Effector memory CD4-positive, alpha-beta T cell (primary cell): ENCODE measurements at regions not wholly inside any gene's neighbourhood (a gene's known extent, or its start where the extent isn't known, plus 50 kb on each side); places are given as distances from the start of the nearest gene placed in this dataset.

ENCODE experiments used
- DNase-seq, 3 donors: peaks; one replicate each; pipeline ENCODE4 v3.0.0-alpha.2; 2020
- H3K27ac ChIP-seq: 2 replicates; pipeline ENCODE4 v1.7.0; 2013; ENCODE audit warnings: mild to moderate bottlenecking, low read length, moderate library complexity; ENCODE audit not compliant: insufficient read depth, poor library complexity, severe bottlenecking
- H3K27me3 ChIP-seq: replicated peaks from 2 replicates; pipeline ENCODE4 v1.7.0; 2013; ENCODE audit warnings: mild to moderate bottlenecking, low read length; ENCODE audit not compliant: insufficient read depth, control insufficient read depth, poor library complexity, severe bottlenecking
- H3K36me3 ChIP-seq: 2 replicates; pipeline ENCODE4 v1.7.0; 2013; ENCODE audit warnings: mild to moderate bottlenecking, low read length, moderate library complexity; ENCODE audit not compliant: control insufficient read depth, insufficient read depth
- H3K4me1 ChIP-seq: 2 replicates; pipeline ENCODE4 v1.7.0; 2013; ENCODE audit warnings: low read length, mild to moderate bottlenecking; ENCODE audit not compliant: control insufficient read depth, insufficient read depth, poor library complexity, severe bottlenecking
- H3K4me3 ChIP-seq: 2 replicates; pipeline ENCODE4 v1.7.0; 2013; ENCODE audit warnings: low read length, low read depth, mild to moderate bottlenecking; ENCODE audit not compliant: insufficient read depth, poor library complexity, severe bottlenecking
- H3K9me3 ChIP-seq: 2 replicates; pipeline ENCODE4 v1.7.0; 2013; ENCODE audit warnings: mild to moderate bottlenecking, low read length, moderate library complexity; ENCODE audit not compliant: control insufficient read depth

- Histone ChIP-seq H3K27ac (no peak overlapping the region), H3K9me3 (no peaks in the 10 kb centered on the region), H3K36me3 (no peaks in the 10 kb centered on the region), H3K4me1 (no peaks in the 10 kb centered on the region), H3K27me3 (no peaks in the 10 kb centered on the region), H3K4me3 (no peak overlapping the region)
- no peak for DNase-seq
These were observed 270.0 kb downstream of the CYP26B1 start for GRCh38 chr2:71877636-71878035.

GRCh38 chr2:71876542-71877451 lies 270.9 kb downstream of the CYP26B1 start:
- Histone ChIP-seq H3K27ac (no peak overlapping the region), H3K27me3 (no peaks in the 10 kb centered on the region), H3K9me3 (no peaks in the 10 kb centered on the region), H3K4me3 (no peak overlapping the region), H3K4me1 (no peaks in the 10 kb centered on the region), H3K36me3 (no peaks in the 10 kb centered on the region)
- DNase-seq, result no peak

GRCh38 chr2:71872466-71873051 lies 275.1 kb downstream of the CYP26B1 start:
- no peak overlapping the region for H3K4me3 ChIP-seq
- H3K27me3 ChIP-seq, result no peaks in the 10 kb centered on the region
- H3K9me3 ChIP-seq, result no peaks in the 10 kb centered on the region
- DNase-seq, result no peak
- H3K36me3 ChIP-seq, result no peaks in the 10 kb centered on the region
- no peaks in the 10 kb centered on the region for H3K4me1 ChIP-seq
- no peak overlapping the region for H3K27ac ChIP-seq

GRCh38 chr2:71865391-71865965 lies 282.2 kb downstream of the CYP26B1 start:
- no peak overlapping the region for H3K27ac ChIP-seq
- H3K27me3 ChIP-seq, result no peaks in the 10 kb centered on the region
- no peaks in the 10 kb centered on the region for H3K4me1 ChIP-seq
- H3K36me3 ChIP-seq, result no peaks in the 10 kb centered on the region
- no peaks in the 10 kb centered on the region for H3K9me3 ChIP-seq
- no peak overlapping the region for H3K4me3 ChIP-seq
- DNase-seq, result no peak

GRCh38 chr2:71864085-71864484 lies 283.6 kb downstream of the CYP26B1 start:
- H3K9me3 ChIP-seq, result no peaks in the 10 kb centered on the region
- no peaks in the 10 kb centered on the region for H3K27me3 ChIP-seq
- H3K4me1 ChIP-seq, result no peaks in the 10 kb centered on the region
- no peak overlapping the region for H3K27ac ChIP-seq
- no peaks in the 10 kb centered on the region for H3K36me3 ChIP-seq
- no peak overlapping the region for H3K4me3 ChIP-seq
- DNase-seq, result no peak

GRCh38 chr2:71863396-71863795 lies 284.3 kb downstream of the CYP26B1 start:
- no peak for DNase-seq
- H3K9me3 ChIP-seq, result no peaks in the 10 kb centered on the region
- no peaks in the 10 kb centered on the region for H3K27me3 ChIP-seq
- H3K4me1 ChIP-seq, result no peaks in the 10 kb centered on the region
- H3K36me3 ChIP-seq, result no peaks in the 10 kb centered on the region
- no peak overlapping the region for H3K27ac ChIP-seq
- H3K4me3 ChIP-seq, result no peak overlapping the region

- Histone ChIP-seq H3K36me3 (no peaks in the 10 kb centered on the region), H3K4me3 (no peak overlapping the region), H3K27me3 (no peaks in the 10 kb centered on the region), H3K9me3 (no peaks in the 10 kb centered on the region), H3K4me1 (no peaks in the 10 kb centered on the region), H3K27ac (no peak overlapping the region)
- DNase-seq, result no peak
These were observed 284.7 kb downstream of the CYP26B1 start for GRCh38 chr2:71862921-71863320.

GRCh38 chr2:71861186-71862160 lies 286.2 kb downstream of the CYP26B1 start:
- H3K4me3 ChIP-seq, result no peak overlapping the region
- H3K9me3 ChIP-seq, result no peaks in the 10 kb centered on the region
- H3K27ac ChIP-seq, result no peak overlapping the region
- no peak for DNase-seq
- no peaks in the 10 kb centered on the region for H3K4me1 ChIP-seq
- H3K27me3 ChIP-seq, result no peaks in the 10 kb centered on the region
- H3K36me3 ChIP-seq, result no peaks in the 10 kb centered on the region

- Histone ChIP-seq H3K9me3 (no peaks in the 10 kb centered on the region), H3K27ac (no peak overlapping the region), H3K36me3 (no peaks in the 10 kb centered on the region), H3K4me3 (no peak overlapping the region), H3K4me1 (no peaks in the 10 kb centered on the region), H3K27me3 (no peaks in the 10 kb centered on the region)
- no peak for DNase-seq
These were observed 287.2 kb downstream of the CYP26B1 start for GRCh38 chr2:71860381-71860926.
